Adrenal gland (tissue), 9 donors: ENCODE measurements at regions not wholly inside any gene's neighbourhood (a gene's known extent, or its start where the extent isn't known, plus 50 kb on each side); places are given as distances from the start of the nearest gene placed in this dataset.

Experiments used
- DNase-seq, 7 donors: peaks; one replicate each; pipeline ENCODE4 v3.0.0-alpha.2; 2019 to 2020
- H3K27ac ChIP-seq, 5 donors: fragments of 200-600 bp; sonication (generic) in 4 of 5; 1 replicate in 3 of 5; 2 replicates in 2 of 5; pipeline versions ENCODE4 v1.5.1 to v1.8.0; 2016 to 2020; ENCODE audit warnings: mild to moderate bottlenecking in 1 of 5
- H3K27me3 ChIP-seq: fragments of 200-600 bp; 2 replicates; pipeline ENCODE4 v1.8.0; 2021
- H3K36me3 ChIP-seq, 2 donors: fragments of 200-600 bp; replicated peaks in 1 of 2; 1 replicate in 1 of 2; 2 replicates in 1 of 2; pipeline versions ENCODE4 v1.5.1 to v1.8.0; 2018 to 2022
- H3K4me1 ChIP-seq, 2 donors: fragments of 200-600 bp; replicated peaks in 1 of 2; 1 replicate in 1 of 2; 2 replicates in 1 of 2; pipeline versions ENCODE4 v1.5.1 to v1.8.0; 2018 to 2021
- H3K4me3 ChIP-seq, 4 donors: fragments of 200-600 bp; sonication (generic) in 3 of 4; one replicate each; pipeline ENCODE4 v1.5.1; 2016 to 2018
- H3K9me3 ChIP-seq, 3 donors: fragments of 200-600 bp; sonication (generic) in 1 of 3; replicated peaks in 1 of 3; 1 replicate in 2 of 3; 2 replicates in 1 of 3; pipeline versions ENCODE4 v1.5.1 to v1.8.0; 2016 to 2021
- CTCF ChIP-seq, 6 experiments: fragments of 450-650 bp in 4 of 6; fragments of 200-600 bp in 2 of 6; sonication (generic) in 1 of 6; IDR thresholded peaks; 1 replicate in 5 of 6; 2 replicates in 1 of 6; pipeline versions ENCODE4 v1.5.1 to v1.8.0; 2016 to 2021; ENCODE audit warnings: antibody characterized with exemption in 6 of 6, mild to moderate bottlenecking in 2 of 6, moderate library complexity in 1 of 6
- POLR2A ChIP-seq, 2 donors: fragments of 450-650 bp; IDR thresholded peaks; one replicate each; pipeline ENCODE4 v1.6.1; 2017; ENCODE audit warnings: antibody characterized with exemption in 2 of 2, mild to moderate bottlenecking in 2 of 2, moderate library complexity in 1 of 2
- WGBS, 4 donors: extraction: QIAGEN DNeasy Blood & Tissue Kit in 2 of 4; methylation state at CpG; one replicate each; pipeline versions ENCODE4 v1.1.5 to v1.1.7; 2013 to 2017; 5-methylcytosine and 5-hydroxymethylcytosine counted together
- intact Hi-C, 2 donors: fragments of 100-400 bp; cut with DNase I; formaldehyde crosslinking; loops; one replicate each; pipeline versions ENCODE4 v1.14.1 to v1.15.0; 2022 to 2023
- donor health status: healthy with polysubstance abuse.
- donor health status: Bipolar disorder and iron deficiency.
- donor health status: DM: yes; HTN: yes; CAD: no.
- donor health status: DM: no; HTN: no; CAD: no.
- donor health status: DM: no; HTN: no; CAD: no.

GRCh38 chr6:113202852-113203714 lies 654.1 kb upstream of the MARCKS start:
- 78 to 85% (median 82%) methylated on average over 4 of the region's 4 CpGs for WGBS, 4 donors
- H3K4me1 ChIP-seq, result no peaks in the 10 kb centered on the region

GRCh38 chr6:113203715-113204110 lies 653.4 kb upstream of the MARCKS start:
- Histone ChIP-seq H3K27ac (no peak overlapping the region), H3K4me3 (no peak overlapping the region), H3K27me3 (no peaks in the 10 kb centered on the region), H3K4me1 (no peaks in the 10 kb centered on the region), H3K36me3 (no peaks in the 10 kb centered on the region), H3K9me3 (no peaks in the 10 kb centered on the region)
- no peak for DNase-seq
- TF ChIP-seq POLR2A (IDR thresholded peaks at IDR 0.05) (no peak), CTCF (IDR thresholded peaks at IDR 0.05) (no peak)
- WGBS, 4 donors, result 82 to 90% (median 86%) methylated on average over 4 of the region's 4 CpGs
- intact Hi-C loops, result no loop called here

More at GRCh38 chr6:113202852-113203714, 654.1 kb upstream of the MARCKS start:
- DNase-seq, result no peak
- Histone ChIP-seq H3K36me3 (no peaks in the 10 kb centered on the region), H3K27ac (no peak overlapping the region), H3K27me3 (no peaks in the 10 kb centered on the region), H3K9me3 (no peaks in the 10 kb centered on the region), H3K4me3 (no peak overlapping the region)
- intact Hi-C loops, result no loop called here
- TF ChIP-seq CTCF (IDR thresholded peaks at IDR 0.05) (no peak), POLR2A (IDR thresholded peaks at IDR 0.05) (no peak)

DNA sequence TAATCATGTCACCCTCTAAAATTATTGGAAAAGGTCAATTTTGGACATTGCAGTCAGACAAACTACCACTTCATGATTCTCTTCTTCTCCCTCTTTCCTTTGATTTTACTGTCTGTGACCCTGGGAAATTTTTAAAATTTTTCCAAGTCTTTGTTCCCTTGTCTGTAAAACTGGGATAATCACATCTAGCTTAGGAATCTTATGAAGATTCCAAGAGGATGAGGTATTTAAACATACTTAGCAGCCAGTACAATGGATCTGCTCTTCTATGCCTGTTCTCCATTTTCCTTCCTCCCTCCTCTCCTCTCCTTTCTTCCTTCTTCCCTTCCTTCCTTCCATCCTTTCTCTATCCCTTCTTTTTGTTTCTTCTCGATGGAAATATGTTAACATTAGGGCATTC lies 651.6 kb upstream of the MARCKS start:
- WGBS, 4 donors, result 60 to 71% (median 68%) methylated on average over 1 of the region's 1 CpG
- no peak overlapping the region for H3K4me3 ChIP-seq

DNA sequence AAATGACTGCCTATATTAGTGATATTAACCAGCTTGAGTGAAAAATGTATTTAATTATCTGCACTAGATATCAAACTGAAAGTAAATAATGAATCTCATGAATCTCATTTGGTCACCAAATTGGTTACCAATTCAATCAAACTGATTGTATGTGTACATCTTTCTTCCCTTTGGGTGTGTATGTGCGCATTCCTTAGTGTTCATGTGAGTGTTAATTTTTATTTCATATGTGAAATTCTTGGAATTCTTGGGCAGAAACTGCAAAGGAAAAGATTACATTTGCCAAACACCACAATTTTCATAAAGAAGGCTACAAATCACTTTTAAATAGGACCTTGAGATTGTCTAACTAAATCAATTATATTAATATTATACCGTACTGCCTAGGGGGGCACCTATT lies 648.4 kb upstream of the MARCKS start:
- Histone ChIP-seq H3K9me3 (no peaks in the 10 kb centered on the region), H3K27me3 (no peaks in the 10 kb centered on the region), H3K4me1 (no peaks in the 10 kb centered on the region), H3K4me3 (no peak overlapping the region), H3K36me3 (no peaks in the 10 kb centered on the region), H3K27ac (no peak overlapping the region)
- 76 to 92% (median 85%) methylated on average over 2 of the region's 2 CpGs for WGBS, 4 donors
- no peak for TF ChIP-seq POLR2A (IDR thresholded peaks at IDR 0.05)
- TF ChIP-seq CTCF (IDR thresholded peaks at IDR 0.05), result no peak
- DNase-seq, result no peak
- intact Hi-C loops, result no loop called here

More for the DNA sequence above, 651.6 kb upstream of the MARCKS start:
- TF ChIP-seq CTCF (IDR thresholded peaks at IDR 0.05), result no peak
- no peak for TF ChIP-seq POLR2A (IDR thresholded peaks at IDR 0.05)
- Histone ChIP-seq H3K36me3 (no peaks in the 10 kb centered on the region), H3K4me1 (no peaks in the 10 kb centered on the region), H3K9me3 (no peaks in the 10 kb centered on the region), H3K27ac (no peak overlapping the region), H3K27me3 (no peaks in the 10 kb centered on the region)
- intact Hi-C loops, result no loop called here
- no peak for DNase-seq
